GM12873 (cell line): ENCODE measurements at regions not wholly inside any gene's neighbourhood (a gene's known extent, or its start where the extent isn't known, plus 50 kb on each side); places are given as distances from the start of the nearest gene placed in this dataset.

ENCODE experiments used
- CTCF ChIP-seq: IDR thresholded peaks from 2 replicates; pipeline ENCODE4 v1.5.1; 2012; ENCODE audit warnings: low read depth, mild to moderate bottlenecking, moderate library complexity, low read length, control low read depth; ENCODE audit not compliant: insufficient read depth; ENCODE audit errors: missing control alignments

GRCh38 chrX:45479196-45479834, 278.6 kb upstream of the DIPK2B start:
- TF ChIP-seq CTCF, result no peak

GRCh38 chrX:45472968-45473367, 272.3 kb upstream of the DIPK2B start:
- no peak for TF ChIP-seq CTCF

GRCh38 chrX:45454290-45454689, 253.6 kb upstream of the DIPK2B start:
- TF ChIP-seq CTCF, result no peak

GRCh38 chrX:45449982-45450381, 249.3 kb upstream of the DIPK2B start:
- no peak for TF ChIP-seq CTCF

GRCh38 chrX:45447995-45448394, 247.3 kb upstream of the DIPK2B start:
- no peak for TF ChIP-seq CTCF

- no peak for TF ChIP-seq CTCF
Measured at GRCh38 chrX:45447331-45447730, 246.7 kb upstream of the DIPK2B start.

GRCh38 chrX:45445745-45446412, 245.2 kb upstream of the DIPK2B start:
- TF ChIP-seq CTCF, result no peak
